PC-3 (cell line): ENCODE measurements at regions not wholly inside any gene's neighbourhood (a gene's known extent, or its start where the extent isn't known, plus 50 kb on each side); places are given as distances from the start of the nearest gene placed in this dataset.

Experiments
- EZH2 ChIP-seq: fragments of 300-600 bp; sonication (generic); IDR thresholded peaks from one replicate; pipeline ENCODE4 v1.6.1; 2017; ENCODE audit warnings: antibody characterized with exemption, mild to moderate bottlenecking, low read length; ENCODE audit not compliant: unreplicated experiment
- EZH2phosphoT487 ChIP-seq: fragments of 300-600 bp; sonication (generic); IDR thresholded peaks from 2 replicates; pipeline ENCODE4 v1.6.1; 2018; ENCODE audit warnings: mild to moderate bottlenecking, antibody characterized with exemption, low read length, borderline replicate concordance
- TF ChIP-seq, protein P1 (sequence below): fragments of 300-600 bp; sonication (generic); conservative IDR thresholded peaks from 2 replicates; pipeline ENCODE4 v1.5.1; 2017; ENCODE audit warnings: antibody characterized with exemption, low read depth, mild to moderate bottlenecking, low read length

DNA sequence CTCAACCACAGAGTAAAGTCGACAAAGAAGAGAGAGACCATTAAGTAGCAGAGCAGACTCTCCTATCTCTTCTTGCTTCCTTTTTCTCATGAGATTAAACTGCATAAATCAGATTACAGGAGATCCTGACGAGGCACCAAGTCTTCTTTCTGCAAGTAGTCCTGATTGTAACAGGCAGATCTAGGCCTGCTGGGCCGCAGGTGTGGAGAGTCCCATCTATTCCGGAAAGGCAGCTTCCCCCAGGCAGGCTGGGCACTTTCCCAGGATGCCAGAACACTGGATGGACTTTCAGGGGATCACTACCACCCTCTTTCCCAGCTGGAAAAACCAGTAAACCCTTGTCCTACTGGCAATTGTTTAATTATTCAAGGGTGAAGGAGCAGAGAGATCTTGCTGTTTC, 173.0 kb upstream of the CADM1 start:
- TF ChIP-seq, protein P1, sequence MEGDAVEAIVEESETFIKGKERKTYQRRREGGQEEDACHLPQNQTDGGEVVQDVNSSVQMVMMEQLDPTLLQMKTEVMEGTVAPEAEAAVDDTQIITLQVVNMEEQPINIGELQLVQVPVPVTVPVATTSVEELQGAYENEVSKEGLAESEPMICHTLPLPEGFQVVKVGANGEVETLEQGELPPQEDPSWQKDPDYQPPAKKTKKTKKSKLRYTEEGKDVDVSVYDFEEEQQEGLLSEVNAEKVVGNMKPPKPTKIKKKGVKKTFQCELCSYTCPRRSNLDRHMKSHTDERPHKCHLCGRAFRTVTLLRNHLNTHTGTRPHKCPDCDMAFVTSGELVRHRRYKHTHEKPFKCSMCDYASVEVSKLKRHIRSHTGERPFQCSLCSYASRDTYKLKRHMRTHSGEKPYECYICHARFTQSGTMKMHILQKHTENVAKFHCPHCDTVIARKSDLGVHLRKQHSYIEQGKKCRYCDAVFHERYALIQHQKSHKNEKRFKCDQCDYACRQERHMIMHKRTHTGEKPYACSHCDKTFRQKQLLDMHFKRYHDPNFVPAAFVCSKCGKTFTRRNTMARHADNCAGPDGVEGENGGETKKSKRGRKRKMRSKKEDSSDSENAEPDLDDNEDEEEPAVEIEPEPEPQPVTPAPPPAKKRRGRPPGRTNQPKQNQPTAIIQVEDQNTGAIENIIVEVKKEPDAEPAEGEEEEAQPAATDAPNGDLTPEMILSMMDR: no peak
- no peak for TF ChIP-seq EZH2phosphoT487
- no peak for TF ChIP-seq EZH2
